ENCODE measurements at regions not wholly inside any gene's neighbourhood (a gene's known extent, or its start where the extent isn't known, plus 50 kb on each side); places are given as distances from the start of the nearest gene placed in this dataset.

- intact Hi-C loops (cut with DNase I): loop anchor here in 1 of 10 donors (10.0 kb wide), 1 partner anchor 58 kb away; no protein-coding TSS in a partner anchor
- Histone ChIP-seq H3K4me1 (peaks cover 0 to 4% (median 0%) of the 10 kb centered on the region in 9 donors), H3K36me3 (no peaks in the 10 kb centered on the region), H3K4me3 (no peak overlapping the region), H3K27me3 (peaks cover 6 to 63% (median 45%) of the 10 kb centered on the region in 7 donors), H3K9me3 (no peaks in the 10 kb centered on the region), H3K27ac (no peak overlapping the region)
- WGBS, 2 donors: 77 to 78% methylated on average over 5 of the region's 5 CpGs
- DNase-seq (no peak), ATAC-seq (no peak)
- TF ChIP-seq CTCF (IDR thresholded peaks at IDR 0.05): no peak
Observed at GRCh38 chr20:21022925-21023324, 83.2 kb downstream of the LINC00237 start.

GRCh38 chr20:21021472-21021790, 84.7 kb downstream of the LINC00237 start:
- TF ChIP-seq CTCF (IDR thresholded peaks at IDR 0.05): no peak
- Histone ChIP-seq H3K9me3 (no peaks in the 10 kb centered on the region), H3K4me3 (no peak overlapping the region), H3K4me1 (peaks cover 0 to 4% (median 0%) of the 10 kb centered on the region in 9 donors), H3K36me3 (no peaks in the 10 kb centered on the region), H3K27ac (no peak overlapping the region), H3K27me3 (peaks cover 6 to 70% (median 51%) of the 10 kb centered on the region in 7 donors)
- ATAC-seq (no peak), DNase-seq (no peak)
- intact Hi-C loops (cut with DNase I): loop anchor here in 1 of 10 donors (10.0 kb wide), 1 partner anchor 57 kb away; no protein-coding TSS in a partner anchor
- WGBS, 2 donors: 45 to 61% methylated on average over 1 of the region's 1 CpG

GRCh38 chr20:21020659-21021471, 85.3 kb downstream of the LINC00237 start:
- peaks cover 0 to 4% (median 0%) of the 10 kb centered on the region in 9 donors for H3K4me1 ChIP-seq
- intact Hi-C loops (cut with DNase I): loop anchor here in 1 of 10 donors (10.0 kb wide), 1 partner anchor 56 kb away; no protein-coding TSS in a partner anchor
- no peaks in the 10 kb centered on the region for H3K36me3 ChIP-seq
- peak overlapping the region in 1 of 10 donors; percentile 3 for H3K4me3 ChIP-seq
- ATAC-seq (peak in 1 of 8 donors; percentile 18), DNase-seq (no peak)
- H3K27ac ChIP-seq: no peak overlapping the region
- H3K9me3 ChIP-seq: no peaks in the 10 kb centered on the region
- TF ChIP-seq CTCF (IDR thresholded peaks at IDR 0.05): no peak
- WGBS, 2 donors: 37 to 46% methylated on average over 11 of the region's 11 CpGs
- peaks cover 6 to 70% (median 51%) of the 10 kb centered on the region in 7 donors for H3K27me3 ChIP-seq

- Histone ChIP-seq H3K27me3 (peaks cover 6 to 70% (median 51%) of the 10 kb centered on the region in 7 donors), H3K4me3 (peak overlapping the region in 1 of 10 donors; percentile 3), H3K36me3 (no peaks in the 10 kb centered on the region), H3K27ac (no peak overlapping the region), H3K9me3 (no peaks in the 10 kb centered on the region), H3K4me1 (peaks cover 0 to 4% (median 0%) of the 10 kb centered on the region in 9 donors)
- ATAC-seq: no peak
- WGBS, 2 donors: 9 to 27% methylated on average over 42 of the region's 42 CpGs
- intact Hi-C loops (cut with DNase I): loop anchor here in 1 of 10 donors (10.0 kb wide), 1 partner anchor 55 kb away; no protein-coding TSS in a partner anchor
- no peak for TF ChIP-seq CTCF (IDR thresholded peaks at IDR 0.05)
- DNase-seq: peak in 1 of 2 donors; percentile 11
Observed at GRCh38 chr20:21019814-21020658, 86.1 kb downstream of the LINC00237 start.
